Astrocyte (in vitro differentiated cells and primary cell): ENCODE measurements at regions not wholly inside any gene's neighbourhood (a gene's known extent, or its start where the extent isn't known, plus 50 kb on each side); places are given as distances from the start of the nearest gene placed in this dataset.

ENCODE experiments used
- DNase-seq: peaks from one replicate; pipeline ENCODE4 v3.0.0-alpha.2; 2010; ENCODE audit warnings: low read depth
- FAIRE-seq: peaks from 2 replicates; lab custom pipeline; 2011; peaks lifted over from hg19 to GRCh38; lab: Jason Lieb, UNC
- H2AFZ ChIP-seq: 2 replicates; pipeline ENCODE4 v1.6.0; 2012; ENCODE audit warnings: low read depth, low read length, inconsistent platforms
- H3K27ac ChIP-seq: 2 replicates; pipeline ENCODE4 v1.5.1; 2011; ENCODE audit warnings: low read depth, low read length, inconsistent platforms
- H3K27me3 ChIP-seq: 2 replicates; pipeline ENCODE4 v1.6.0; 2011; ENCODE audit warnings: low read length, inconsistent platforms; ENCODE audit not compliant: insufficient read depth
- H3K36me3 ChIP-seq: 2 replicates; pipeline ENCODE4 v1.5.1; 2011; ENCODE audit warnings: low read length, inconsistent platforms; ENCODE audit not compliant: insufficient read depth
- H3K4me1 ChIP-seq: 2 replicates; pipeline ENCODE4 v1.5.1; 2011; ENCODE audit warnings: low read length, inconsistent platforms; ENCODE audit not compliant: insufficient read depth
- H3K4me2 ChIP-seq: 2 replicates; pipeline ENCODE4 v1.6.0; 2012; ENCODE audit warnings: low read length, inconsistent platforms
- H3K4me3 ChIP-seq: 2 replicates; pipeline ENCODE4 v1.5.1; 2011; ENCODE audit warnings: low read depth, mild to moderate bottlenecking, low read length, inconsistent platforms; ENCODE audit not compliant: insufficient read depth
- H3K79me2 ChIP-seq: 2 replicates; pipeline ENCODE4 v1.6.0; 2012; ENCODE audit warnings: mild to moderate bottlenecking, low read length, inconsistent platforms; ENCODE audit not compliant: insufficient read depth
- H3K9ac ChIP-seq: 2 replicates; pipeline ENCODE4 v1.6.0; 2012; ENCODE audit warnings: mild to moderate bottlenecking, low read length, inconsistent platforms
- H3K9me3 ChIP-seq: 2 replicates; pipeline ENCODE4 v1.5.1; 2012; ENCODE audit warnings: low read depth, mild to moderate bottlenecking, low read length, inconsistent platforms; ENCODE audit not compliant: insufficient read depth
- H4K20me1 ChIP-seq: 2 replicates; pipeline ENCODE4 v1.6.0; 2012; ENCODE audit warnings: low read length, inconsistent platforms; ENCODE audit not compliant: insufficient read depth
- H3K27ac Mint-ChIP-seq: one replicate; pipeline ENCODE4 v1.8.0; 2021; ENCODE audit warnings: mild to moderate bottlenecking, mixed read lengths; ENCODE audit not compliant: unreplicated experiment
- H3K27me3 Mint-ChIP-seq: one replicate; pipeline ENCODE4 v1.8.0; 2021; ENCODE audit warnings: low read depth, mixed read lengths; ENCODE audit not compliant: unreplicated experiment
- H3K36me3 Mint-ChIP-seq: one replicate; pipeline ENCODE4 v1.8.0; 2021; ENCODE audit warnings: low read depth, mixed read lengths; ENCODE audit not compliant: unreplicated experiment
- H3K4me1 Mint-ChIP-seq: one replicate; pipeline ENCODE4 v1.8.0; 2021; ENCODE audit warnings: low read depth, mixed read lengths; ENCODE audit not compliant: unreplicated experiment
- H3K4me3 Mint-ChIP-seq: one replicate; pipeline ENCODE4 v1.8.0; 2021; ENCODE audit warnings: mild to moderate bottlenecking, moderate library complexity, mixed read lengths; ENCODE audit not compliant: unreplicated experiment
- H3K9me3 Mint-ChIP-seq: one replicate; pipeline ENCODE4 v1.8.0; 2021; ENCODE audit warnings: mild to moderate bottlenecking, mixed read lengths; ENCODE audit not compliant: unreplicated experiment
- EZH2 ChIP-seq: IDR thresholded peaks from 2 replicates; pipeline ENCODE4 v1.6.1; 2012; ENCODE audit warnings: mild to moderate bottlenecking, low read length, inconsistent platforms; ENCODE audit not compliant: insufficient read depth
- TF ChIP-seq, protein P1 (sequence below): IDR thresholded peaks from 2 replicates; pipeline ENCODE4 v1.5.1; 2011; ENCODE audit warnings: low read depth, mild to moderate bottlenecking, inconsistent platforms, low read length, moderate library complexity; ENCODE audit not compliant: insufficient read depth

DNA sequence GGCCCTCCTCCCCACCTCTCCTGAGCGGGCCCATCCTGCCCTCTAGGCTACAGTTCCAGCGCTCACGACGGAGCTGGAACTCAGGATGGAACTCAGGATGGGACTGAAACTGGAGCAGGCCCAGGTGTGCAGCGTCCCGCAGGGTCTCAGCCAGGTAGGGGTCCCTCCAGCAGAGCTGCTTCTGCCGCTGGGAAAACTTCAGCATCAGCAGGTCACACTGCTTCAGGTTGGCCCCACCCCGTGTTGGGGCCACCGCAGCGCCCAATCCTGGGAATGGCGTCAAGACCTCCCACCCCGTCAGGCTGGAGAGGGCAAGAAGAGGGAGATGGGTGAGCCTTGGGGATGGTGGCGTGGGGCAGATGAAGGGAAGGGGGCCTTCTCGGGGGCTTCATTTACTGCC is 62.6 kb upstream of the TMEM97 start:
- H3K9me3 ChIP-seq: no peaks in the 10 kb centered on the region
- FAIRE-seq (no peak), DNase-seq (no peak)
- no peak overlapping the region for H2AFZ ChIP-seq
- TF ChIP-seq, protein P1, sequence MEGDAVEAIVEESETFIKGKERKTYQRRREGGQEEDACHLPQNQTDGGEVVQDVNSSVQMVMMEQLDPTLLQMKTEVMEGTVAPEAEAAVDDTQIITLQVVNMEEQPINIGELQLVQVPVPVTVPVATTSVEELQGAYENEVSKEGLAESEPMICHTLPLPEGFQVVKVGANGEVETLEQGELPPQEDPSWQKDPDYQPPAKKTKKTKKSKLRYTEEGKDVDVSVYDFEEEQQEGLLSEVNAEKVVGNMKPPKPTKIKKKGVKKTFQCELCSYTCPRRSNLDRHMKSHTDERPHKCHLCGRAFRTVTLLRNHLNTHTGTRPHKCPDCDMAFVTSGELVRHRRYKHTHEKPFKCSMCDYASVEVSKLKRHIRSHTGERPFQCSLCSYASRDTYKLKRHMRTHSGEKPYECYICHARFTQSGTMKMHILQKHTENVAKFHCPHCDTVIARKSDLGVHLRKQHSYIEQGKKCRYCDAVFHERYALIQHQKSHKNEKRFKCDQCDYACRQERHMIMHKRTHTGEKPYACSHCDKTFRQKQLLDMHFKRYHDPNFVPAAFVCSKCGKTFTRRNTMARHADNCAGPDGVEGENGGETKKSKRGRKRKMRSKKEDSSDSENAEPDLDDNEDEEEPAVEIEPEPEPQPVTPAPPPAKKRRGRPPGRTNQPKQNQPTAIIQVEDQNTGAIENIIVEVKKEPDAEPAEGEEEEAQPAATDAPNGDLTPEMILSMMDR: no peak
- no peak for TF ChIP-seq EZH2
- H3K4me3 Mint-ChIP-seq: no peak overlapping the region
- no peak overlapping the region for H3K27ac ChIP-seq
- no peak overlapping the region for H3K27ac Mint-ChIP-seq
- peaks cover 21% of the 10 kb centered on the region for H3K27me3 ChIP-seq
- peaks cover 9% of the 10 kb centered on the region for H3K9me3 Mint-ChIP-seq
- H3K4me2 ChIP-seq: no peak overlapping the region
- no peaks in the 10 kb centered on the region for H4K20me1 ChIP-seq
- no peak overlapping the region for H3K9ac ChIP-seq
- no peaks in the 10 kb centered on the region for H3K36me3 ChIP-seq
- no peaks in the 10 kb centered on the region for H3K79me2 ChIP-seq
- H3K27me3 Mint-ChIP-seq: peaks cover 35% of the 10 kb centered on the region
- no peaks in the 10 kb centered on the region for H3K36me3 Mint-ChIP-seq
- no peaks in the 10 kb centered on the region for H3K4me1 ChIP-seq
- no peak overlapping the region for H3K4me3 ChIP-seq
- peaks cover 5% of the 10 kb centered on the region for H3K4me1 Mint-ChIP-seq

DNA sequence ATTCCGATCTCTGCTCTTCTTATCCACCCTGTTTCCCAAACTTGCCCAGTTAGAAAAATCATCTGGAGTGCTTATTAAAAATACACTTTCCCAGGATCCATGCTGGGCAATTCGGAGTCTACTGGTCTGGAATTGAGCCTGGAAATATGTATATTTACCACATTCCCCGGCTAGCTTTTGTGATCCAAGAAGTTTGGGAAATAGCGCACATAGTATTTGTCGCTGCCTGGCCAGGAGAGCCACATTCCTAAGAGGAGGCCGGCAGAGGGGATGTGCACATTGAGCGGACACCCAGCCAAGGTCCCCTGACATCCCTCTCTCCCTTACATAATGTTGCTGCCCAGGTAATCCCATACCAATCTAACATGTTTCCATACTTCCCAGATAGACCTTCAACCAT is 62.1 kb upstream of the TMEM97 start:
- FAIRE-seq (no peak), DNase-seq (no peak)
- H3K27me3 Mint-ChIP-seq: peaks cover 33% of the 10 kb centered on the region
- no peak overlapping the region for H3K4me3 Mint-ChIP-seq
- no peaks in the 10 kb centered on the region for H3K36me3 ChIP-seq
- TF ChIP-seq, protein P1: no peak
- no peak for TF ChIP-seq EZH2
- H3K9ac ChIP-seq: no peak overlapping the region
- H3K27me3 ChIP-seq: peaks cover 16% of the 10 kb centered on the region
- peaks cover 3% of the 10 kb centered on the region for H3K4me1 Mint-ChIP-seq
- no peak overlapping the region for H3K4me2 ChIP-seq
- H3K27ac ChIP-seq: no peak overlapping the region
- no peaks in the 10 kb centered on the region for H3K4me1 ChIP-seq
- H3K36me3 Mint-ChIP-seq: no peaks in the 10 kb centered on the region
- H3K27ac Mint-ChIP-seq: no peak overlapping the region
- no peaks in the 10 kb centered on the region for H3K79me2 ChIP-seq
- H2AFZ ChIP-seq: no peak overlapping the region
- no peak overlapping the region for H3K4me3 ChIP-seq
- no peaks in the 10 kb centered on the region for H4K20me1 ChIP-seq
- no peaks in the 10 kb centered on the region for H3K9me3 ChIP-seq
- peaks cover 13% of the 10 kb centered on the region for H3K9me3 Mint-ChIP-seq

DNA sequence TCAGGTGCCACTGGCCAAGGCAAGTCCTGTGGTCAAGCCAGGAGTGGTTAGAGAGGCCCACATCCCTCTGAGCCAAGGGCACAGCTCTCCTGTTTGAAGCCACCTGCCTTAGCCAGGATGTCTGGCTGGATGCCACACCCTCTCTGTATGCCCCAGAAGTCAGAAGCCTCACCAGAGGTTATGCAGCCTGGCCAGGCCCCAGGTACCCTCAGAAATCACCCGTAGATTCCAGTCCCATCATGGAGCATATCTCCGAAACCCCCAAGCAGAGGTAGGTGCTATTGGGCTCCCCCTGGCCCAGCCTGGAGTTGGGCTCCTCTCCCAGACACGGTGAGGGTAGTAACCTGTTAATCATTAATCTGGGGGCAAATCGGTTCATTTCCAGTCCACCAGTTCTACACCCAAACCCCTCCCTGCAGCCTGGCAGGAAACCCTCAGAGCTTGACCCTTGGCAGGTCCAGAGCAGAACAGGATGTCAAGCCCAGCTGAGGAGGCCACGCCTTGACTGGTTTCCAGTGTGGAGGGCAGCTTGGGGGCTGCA is 60.6 kb upstream of the TMEM97 start:
- no peaks in the 10 kb centered on the region for H3K36me3 Mint-ChIP-seq

More for the DNA sequence above, 60.6 kb upstream of the TMEM97 start:
- Histone ChIP-seq H4K20me1 (no peaks in the 10 kb centered on the region), H3K27ac (no peak overlapping the region), H3K9me3 (peaks cover 5% of the 10 kb centered on the region), H3K79me2 (no peaks in the 10 kb centered on the region), H3K4me1 (no peaks in the 10 kb centered on the region), H3K27me3 (peaks cover 15% of the 10 kb centered on the region), H2AFZ (no peak overlapping the region), H3K4me3 (no peak overlapping the region), H3K36me3 (no peaks in the 10 kb centered on the region), H3K9ac (no peak overlapping the region), H3K4me2 (no peak overlapping the region)
- FAIRE-seq (no peak), DNase-seq (no peak)
- TF ChIP-seq, protein P1: no peak
- no peak for TF ChIP-seq EZH2
- H3K9me3 Mint-ChIP-seq: peaks cover 20% of the 10 kb centered on the region
- no peak overlapping the region for H3K27ac Mint-ChIP-seq
- H3K4me1 Mint-ChIP-seq: no peaks in the 10 kb centered on the region
- H3K27me3 Mint-ChIP-seq: peaks cover 32% of the 10 kb centered on the region
- H3K4me3 Mint-ChIP-seq: no peak overlapping the region
